ENCODE measurements at regions not wholly inside any gene's neighbourhood (a gene's known extent, or its start where the extent isn't known, plus 50 kb on each side); places are given as distances from the start of the nearest gene placed in this dataset.

GRCh38 chr12:123064885-123065619, 84.6 kb downstream of the ARL6IP4 start:
- no peak overlapping the region for H2AFZ ChIP-seq (ENCODE audit: low read depth, low read length)
- H3K9me1 ChIP-seq (replicated peaks; ENCODE audit: control insufficient read depth, extremely low read depth, insufficient read depth, low read length): no peaks in the 10 kb centered on the region
- no peaks in the 10 kb centered on the region for H3K27me3 ChIP-seq (ENCODE audit: control insufficient read depth in 2 of 2, insufficient read depth in 2 of 2, low read length in 2 of 2)
- H3K36me3 ChIP-seq (ENCODE audit: control insufficient read depth in 2 of 2, extremely low read depth in 1 of 2, insufficient read depth in 2 of 2, low read length in 2 of 2): no peaks in the 10 kb centered on the region
- POLR2A ChIA-PET: no interaction called here
- H3K9ac ChIP-seq (replicated peaks; ENCODE audit: extremely low read depth, insufficient read depth, low read length): no peak overlapping the region
- H4K20me1 ChIP-seq (replicated peaks; ENCODE audit: control insufficient read depth, extremely low read depth, insufficient read depth, low read length): no peaks in the 10 kb centered on the region
- DNase-seq (ENCODE audit: low read depth, low spot score) (no peak), FAIRE-seq (no peak)
- CTCF ChIA-PET: interaction anchor here (0.5 to 1.1 kb wide), 2 partner anchors 173 to 494 kb away, joined by 3 read pairs; no protein-coding TSS in a partner anchor
- dilution Hi-C loops (cut with MboI; ENCODE audit: extremely low pct_ligation_motif_present, low sequenced_read_pairs) (no loop called here), intact Hi-C loops (cut with micrococcal nuclease) (no loop called here)
- H3K4me2 ChIP-seq (ENCODE audit: insufficient read depth, low read length): no peak overlapping the region
- H3K4me1 ChIP-seq (ENCODE audit: control insufficient read depth, extremely low read depth, insufficient read depth, low read length): peaks cover 3% of the 10 kb centered on the region
- H3K4me3 ChIP-seq (replicated peaks in 1 of 3; ENCODE audit: insufficient read depth in 1 of 3, low read depth in 1 of 3, low read length in 3 of 3): no peak overlapping the region
- no peak for TF ChIP-seq MYC (IDR thresholded peaks at IDR 0.05; ENCODE audit: low read depth, low read length)
- no peak for TF ChIP-seq EZH2 (IDR thresholded peaks at IDR 0.05; ENCODE audit: borderline replicate concordance, low read depth, low read length, severe bottlenecking)
- no peak for TF ChIP-seq JUN (IDR thresholded peaks at IDR 0.05; ENCODE audit: borderline replicate concordance, insufficient read depth, insufficient read length, low read depth)
- TF ChIP-seq CTCF (IDR thresholded peaks at IDR 0.05; ENCODE audit: extremely low read depth in 1 of 2, insufficient read depth in 1 of 2, low read depth in 1 of 2, low read length in 2 of 2): no peak
- TF ChIP-seq POLR2A (IDR thresholded peaks at IDR 0.05; ENCODE audit: low read depth, low read length): no peak
- no peaks in the 10 kb centered on the region for H3K79me2 ChIP-seq (ENCODE audit: control insufficient read depth, insufficient read depth, low read length)
- BruUV-seq (replicated peaks): no TSS peak
- H3K9me3 ChIP-seq (replicated peaks; ENCODE audit: control insufficient read depth, insufficient read depth, low read length): no peaks in the 10 kb centered on the region
- no peak overlapping the region for H3K27ac ChIP-seq (ENCODE audit: insufficient read depth, low read depth, low read length)

DNA sequence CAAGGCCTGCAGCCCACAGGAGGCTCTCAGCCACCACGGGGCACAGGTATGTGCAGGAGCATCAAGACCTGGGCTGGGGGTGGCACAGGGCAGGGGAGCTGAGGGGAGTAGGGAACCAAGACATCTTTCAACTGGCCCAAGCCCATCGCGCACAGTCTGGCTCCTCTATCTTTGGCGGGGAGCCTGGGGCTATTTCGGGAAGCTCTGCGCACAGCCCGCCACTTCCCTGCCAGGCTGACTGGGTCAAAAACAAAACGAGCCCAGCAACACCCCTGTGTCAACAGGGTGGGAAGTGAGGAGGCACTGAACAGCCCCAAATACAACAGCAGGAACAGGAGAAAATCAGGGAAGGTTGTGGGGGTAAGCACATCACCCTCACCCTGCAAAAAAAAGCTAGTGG, 83.9 kb downstream of the ARL6IP4 start:
- POLR2A ChIA-PET: no interaction called here
- intact Hi-C loops (cut with micrococcal nuclease): no loop called here
- Histone ChIP-seq H3K4me1 (ENCODE audit: control insufficient read depth, extremely low read depth, insufficient read depth, low read length) (peaks cover 3% of the 10 kb centered on the region), H4K20me1 (replicated peaks; ENCODE audit: control insufficient read depth, extremely low read depth, insufficient read depth, low read length) (no peaks in the 10 kb centered on the region), H3K79me2 (ENCODE audit: control insufficient read depth, insufficient read depth, low read length) (no peaks in the 10 kb centered on the region), H3K27me3 (ENCODE audit: control insufficient read depth in 2 of 2, insufficient read depth in 2 of 2, low read length in 2 of 2) (no peaks in the 10 kb centered on the region), H3K9ac (replicated peaks; ENCODE audit: extremely low read depth, insufficient read depth, low read length) (no peak overlapping the region), H3K4me2 (ENCODE audit: insufficient read depth, low read length) (no peak overlapping the region), H3K9me1 (replicated peaks; ENCODE audit: control insufficient read depth, extremely low read depth, insufficient read depth, low read length) (no peaks in the 10 kb centered on the region), H3K36me3 (ENCODE audit: control insufficient read depth in 2 of 2, extremely low read depth in 1 of 2, insufficient read depth in 2 of 2, low read length in 2 of 2) (no peaks in the 10 kb centered on the region), H3K27ac (ENCODE audit: insufficient read depth, low read depth, low read length) (no peak overlapping the region), H3K4me3 (replicated peaks in 1 of 3; ENCODE audit: insufficient read depth in 1 of 3, low read depth in 1 of 3, low read length in 3 of 3) (no peak overlapping the region), H3K9me3 (replicated peaks; ENCODE audit: control insufficient read depth, insufficient read depth, low read length) (no peaks in the 10 kb centered on the region), H2AFZ (ENCODE audit: low read depth, low read length) (no peak overlapping the region)
- BruUV-seq (replicated peaks): no TSS peak
- DNase-seq (ENCODE audit: low read depth, low spot score) (no peak), FAIRE-seq (no peak)
- dilution Hi-C loops (cut with MboI; ENCODE audit: extremely low pct_ligation_motif_present, low sequenced_read_pairs): no loop called here
- no peak for TF ChIP-seq POLR2AphosphoS5 (IDR thresholded peaks at IDR 0.05; ENCODE audit: insufficient read depth, low read depth, low read length)
- no peak for TF ChIP-seq JUN (IDR thresholded peaks at IDR 0.05; ENCODE audit: borderline replicate concordance, insufficient read depth, insufficient read length, low read depth)
- TF ChIP-seq POLR2A (IDR thresholded peaks at IDR 0.05; ENCODE audit: low read depth, low read length): no peak
- no peak for TF ChIP-seq MYC (IDR thresholded peaks at IDR 0.05; ENCODE audit: low read depth, low read length)
- TF ChIP-seq CTCF (IDR thresholded peaks at IDR 0.05; ENCODE audit: extremely low read depth in 1 of 2, insufficient read depth in 1 of 2, low read depth in 1 of 2, low read length in 2 of 2): no peak
- TF ChIP-seq, protein P1, sequence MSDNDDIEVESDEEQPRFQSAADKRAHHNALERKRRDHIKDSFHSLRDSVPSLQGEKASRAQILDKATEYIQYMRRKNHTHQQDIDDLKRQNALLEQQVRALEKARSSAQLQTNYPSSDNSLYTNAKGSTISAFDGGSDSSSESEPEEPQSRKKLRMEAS (IDR thresholded peaks at IDR 0.05; ENCODE audit: insufficient read depth, insufficient read length): no peak
- TF ChIP-seq EZH2 (IDR thresholded peaks at IDR 0.05; ENCODE audit: borderline replicate concordance, low read depth, low read length, severe bottlenecking): no peak
- TF ChIP-seq GATA2 (IDR thresholded peaks at IDR 0.05; ENCODE audit: insufficient read depth, insufficient read length, low read depth, low read length): no peak
- TF ChIP-seq FOS (IDR thresholded peaks at IDR 0.05; ENCODE audit: borderline replicate concordance, insufficient read depth, low read length): no peak
- CTCF ChIA-PET: interaction anchor here (1.1 kb wide), 1 partner anchor 174 kb away, joined by 3 read pairs; no protein-coding TSS in a partner anchor

Measured in endothelial cell of umbilical vein (primary cell).